HEK293 (cell line): ENCODE measurements at regions not wholly inside any gene's neighbourhood (a gene's known extent, or its start where the extent isn't known, plus 50 kb on each side); places are given as distances from the start of the nearest gene placed in this dataset.

Experiments
- CTCF ChIA-PET: fragments of 350-600 bp; formaldehyde crosslinking; extraction: SDS; loops from one replicate; lab custom pipeline; 2021; ENCODE audit warnings: antibody characterized with exemption; lab: Yijun Ruan, JAX
- POLR2A ChIA-PET: fragments of 300-600 bp; formaldehyde crosslinking; extraction: SDS; loops from one replicate; lab custom pipeline; 2020; ENCODE audit warnings: antibody characterized with exemption, inconsistent platforms; lab: Yijun Ruan, JAX
- H3K27ac ChIP-seq: fragments of 200-500 bp; sonication (Bioruptor generic); 2 replicates; pipeline ENCODE4 v1.5.1; 2014; ENCODE audit warnings: low read depth, low read length, control low read depth, inconsistent platforms; ENCODE audit errors: extremely low read depth
- H3K36me3 ChIP-seq, 2 experiments: fragments of 200-500 bp in 1 of 2; sonication (Bioruptor generic) in 1 of 2; 1 replicate in 1 of 2; 2 replicates in 1 of 2; pipeline ENCODE4 v1.5.1; 2014 to 2017; ENCODE audit warnings: inconsistent platforms in 2 of 2, low read length in 2 of 2; ENCODE audit not compliant: control insufficient read depth in 2 of 2, insufficient read depth in 1 of 2
- H3K4me1 ChIP-seq: fragments of 200-500 bp; sonication (Bioruptor generic); 2 replicates; pipeline ENCODE4 v1.5.1; 2014; ENCODE audit warnings: mild to moderate bottlenecking, low read length, inconsistent platforms; ENCODE audit not compliant: control insufficient read depth, insufficient read depth
- H3K4me3 ChIP-seq: 2 replicates; pipeline ENCODE4 v1.5.1; 2011; ENCODE audit warnings: low read depth, mild to moderate bottlenecking, control low read depth, low read length, moderate library complexity
- H3K9me3 ChIP-seq: fragments of 200-500 bp; sonication (Bioruptor generic); 2 replicates; pipeline ENCODE4 v1.5.1; 2014; ENCODE audit warnings: low read depth, low read length, inconsistent platforms; ENCODE audit not compliant: control insufficient read depth, insufficient read depth
- BCL11A ChIP-seq: fragments of 450-650 bp; formaldehyde crosslinking; IDR thresholded peaks from 2 replicates; pipeline ENCODE4 v1.5.1; 2016; ENCODE audit warnings: low read depth, missing biosample characterization, missing genetic modification characterization
- BCL11B ChIP-seq: fragments of 450-650 bp; formaldehyde crosslinking; IDR thresholded peaks from 2 replicates; pipeline ENCODE4 v1.5.1; 2016; ENCODE audit warnings: low read depth, missing biosample characterization, missing genetic modification characterization
- GLI4 ChIP-seq: fragments of 450-650 bp; formaldehyde crosslinking; IDR thresholded peaks from 2 replicates; pipeline ENCODE4 v1.5.1; 2016; ENCODE audit warnings: missing biosample characterization, missing genetic modification characterization
- GLIS2 ChIP-seq: fragments of 450-650 bp; formaldehyde crosslinking; IDR thresholded peaks from 2 replicates; pipeline ENCODE4 v1.5.1; 2016; ENCODE audit warnings: missing biosample characterization, missing genetic modification characterization
- HOXD13 ChIP-seq: sonication (generic); formaldehyde crosslinking; IDR thresholded peaks from 2 replicates; pipeline ENCODE4 v1.8.0; 2022; ENCODE audit warnings: missing genetic modification reagents, borderline replicate concordance
- ZFP37 ChIP-seq: fragments of 450-650 bp; formaldehyde crosslinking; IDR thresholded peaks from 2 replicates; pipeline ENCODE4 v1.5.1; 2016; ENCODE audit warnings: missing biosample characterization, missing genetic modification characterization
- ZFP41 ChIP-seq: fragments of 450-650 bp; formaldehyde crosslinking; IDR thresholded peaks from 2 replicates; pipeline ENCODE4 v1.5.1; 2016; ENCODE audit warnings: missing biosample characterization, missing genetic modification characterization, borderline replicate concordance
- ZNF132 ChIP-seq: fragments of 450-650 bp; formaldehyde crosslinking; IDR thresholded peaks from 2 replicates; pipeline ENCODE4 v1.5.1; 2017; ENCODE audit warnings: missing biosample characterization, missing genetic modification characterization, borderline replicate concordance
- ZNF155 ChIP-seq: fragments of 450-650 bp; formaldehyde crosslinking; IDR thresholded peaks from 2 replicates; pipeline ENCODE4 v1.5.1; 2016; ENCODE audit warnings: missing biosample characterization, missing genetic modification characterization
- ZNF2 ChIP-seq: fragments of 450-650 bp; formaldehyde crosslinking; IDR thresholded peaks from 2 replicates; pipeline ENCODE4 v1.5.1; 2016; ENCODE audit warnings: missing biosample characterization, missing genetic modification characterization
- ZNF221 ChIP-seq: fragments of 450-650 bp; formaldehyde crosslinking; IDR thresholded peaks from 2 replicates; pipeline ENCODE4 v1.5.1; 2017; ENCODE audit warnings: missing biosample characterization, missing genetic modification characterization, borderline replicate concordance
- ZNF223 ChIP-seq: fragments of 450-650 bp; formaldehyde crosslinking; IDR thresholded peaks from 2 replicates; pipeline ENCODE4 v1.5.1; 2016; ENCODE audit warnings: missing biosample characterization, missing genetic modification characterization
- ZNF280C ChIP-seq: fragments of 450-650 bp; formaldehyde crosslinking; IDR thresholded peaks from 2 replicates; pipeline ENCODE4 v1.5.1; 2016; ENCODE audit warnings: missing biosample characterization, missing genetic modification characterization
- ZNF335 ChIP-seq: fragments of 450-650 bp; formaldehyde crosslinking; conservative IDR thresholded peaks from 2 replicates; pipeline ENCODE4 v1.5.1; 2016; ENCODE audit warnings: missing biosample characterization, missing genetic modification characterization
- ZNF530 ChIP-seq: fragments of 450-650 bp; formaldehyde crosslinking; IDR thresholded peaks from 2 replicates; pipeline ENCODE4 v1.5.1; 2016; ENCODE audit warnings: low read depth, missing biosample characterization, missing genetic modification characterization
- ZNF555 ChIP-seq: fragments of 450-650 bp; formaldehyde crosslinking; conservative IDR thresholded peaks from 2 replicates; pipeline ENCODE4 v1.5.1; 2017; ENCODE audit warnings: missing biosample characterization, mild to moderate bottlenecking, missing genetic modification characterization, inconsistent platforms
- ZNF677 ChIP-seq: fragments of 450-650 bp; IDR thresholded peaks from 2 replicates; pipeline ENCODE4 v1.5.0; 2018; ENCODE audit warnings: missing biosample characterization, mild to moderate bottlenecking, missing genetic modification characterization, moderate library complexity
- ZNF707 ChIP-seq: fragments of 450-650 bp; formaldehyde crosslinking; IDR thresholded peaks from 2 replicates; pipeline ENCODE4 v1.5.1; 2016; ENCODE audit warnings: missing biosample characterization, missing genetic modification characterization
- TF ChIP-seq, protein P1 (sequence below): fragments of 450-650 bp; formaldehyde crosslinking; IDR thresholded peaks from 2 replicates; pipeline ENCODE4 v1.5.1; 2016; ENCODE audit warnings: missing biosample characterization, missing genetic modification characterization, low read depth
- TF ChIP-seq, protein P2 (sequence below): fragments of 450-650 bp; formaldehyde crosslinking; IDR thresholded peaks from 2 replicates; pipeline ENCODE4 v1.5.0; 2017; ENCODE audit warnings: missing biosample characterization, missing genetic modification characterization, borderline replicate concordance

DNA sequence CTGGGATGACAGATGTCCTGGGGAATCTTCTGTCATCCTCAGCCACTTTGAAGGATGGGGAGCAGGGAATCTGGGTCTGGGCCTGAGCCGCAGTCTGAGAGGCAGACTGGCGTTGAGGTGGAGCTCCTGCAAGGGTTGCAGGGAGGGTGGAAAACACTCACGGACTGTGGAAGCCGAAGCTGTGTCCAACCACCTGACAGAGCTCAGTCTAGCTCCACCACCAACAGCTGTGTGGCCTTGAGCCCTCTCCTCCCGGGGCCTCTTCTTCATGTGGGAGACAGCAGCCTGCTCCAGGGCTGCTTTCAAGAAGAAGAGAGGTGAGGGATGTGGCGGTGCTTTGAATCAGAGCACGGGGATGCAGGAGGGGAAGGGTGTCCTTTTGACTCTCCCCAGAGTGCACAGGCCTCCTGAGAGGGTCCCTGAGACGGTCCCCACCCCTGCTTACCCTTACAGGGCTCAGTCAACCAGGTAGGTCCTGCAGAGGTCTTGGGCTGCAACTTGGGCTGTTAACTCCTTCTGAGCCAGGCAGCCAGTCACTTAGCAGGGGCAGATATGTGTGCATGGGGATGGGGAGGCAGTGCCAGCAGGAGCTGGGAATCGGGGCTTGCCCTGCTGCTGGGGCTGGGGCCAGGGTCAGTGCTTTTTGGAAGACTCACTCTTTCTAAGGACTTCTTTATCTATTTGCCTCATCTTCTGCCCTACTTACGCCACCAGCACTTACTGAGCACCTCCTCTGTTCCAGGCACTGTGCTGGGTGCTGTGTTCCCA lies 216.3 kb downstream of the PTPRU start:
- POLR2A ChIA-PET, result no interaction called here
- Histone ChIP-seq H3K27ac (no peak overlapping the region), H3K4me3 (no peak overlapping the region), H3K4me1 (no peaks in the 10 kb centered on the region), H3K36me3 (no peaks in the 10 kb centered on the region), H3K9me3 (no peaks in the 10 kb centered on the region)
- CTCF ChIA-PET, result no interaction called here
- TF ChIP-seq HOXD13, result no peak
- no peak for TF ChIP-seq BCL11B (tag by site-specific recombination)
- no peak for TF ChIP-seq GLIS2 (tag by site-specific recombination)
- TF ChIP-seq ZFP41, result no peak
- no peak for TF ChIP-seq ZNF707 (tag by site-specific recombination)
- no peak for TF ChIP-seq ZNF280C (tag by site-specific recombination)
- TF ChIP-seq ZNF2 (tag by site-specific recombination), result no peak
- TF ChIP-seq ZNF555 (tag by site-specific recombination), result no peak
- no peak for TF ChIP-seq ZNF677 (tag by site-specific recombination)
- no peak for TF ChIP-seq ZNF132 (tag by site-specific recombination)
- TF ChIP-seq ZNF223, result no peak
- no peak for TF ChIP-seq ZNF530
- no peak for TF ChIP-seq GLI4 (tag by site-specific recombination)
- no peak for TF ChIP-seq ZNF335 (tag by site-specific recombination)
- TF ChIP-seq, protein P1, sequence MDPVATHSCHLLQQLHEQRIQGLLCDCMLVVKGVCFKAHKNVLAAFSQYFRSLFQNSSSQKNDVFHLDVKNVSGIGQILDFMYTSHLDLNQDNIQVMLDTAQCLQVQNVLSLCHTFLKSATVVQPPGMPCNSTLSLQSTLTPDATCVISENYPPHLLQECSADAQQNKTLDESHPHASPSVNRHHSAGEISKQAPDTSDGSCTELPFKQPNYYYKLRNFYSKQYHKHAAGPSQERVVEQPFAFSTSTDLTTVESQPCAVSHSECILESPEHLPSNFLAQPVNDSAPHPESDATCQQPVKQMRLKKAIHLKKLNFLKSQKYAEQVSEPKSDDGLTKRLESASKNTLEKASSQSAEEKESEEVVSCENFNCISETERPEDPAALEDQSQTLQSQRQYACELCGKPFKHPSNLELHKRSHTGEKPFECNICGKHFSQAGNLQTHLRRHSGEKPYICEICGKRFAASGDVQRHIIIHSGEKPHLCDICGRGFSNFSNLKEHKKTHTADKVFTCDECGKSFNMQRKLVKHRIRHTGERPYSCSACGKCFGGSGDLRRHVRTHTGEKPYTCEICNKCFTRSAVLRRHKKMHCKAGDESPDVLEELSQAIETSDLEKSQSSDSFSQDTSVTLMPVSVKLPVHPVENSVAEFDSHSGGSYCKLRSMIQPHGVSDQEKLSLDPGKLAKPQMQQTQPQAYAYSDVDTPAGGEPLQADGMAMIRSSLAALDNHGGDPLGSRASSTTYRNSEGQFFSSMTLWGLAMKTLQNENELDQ (tag by site-specific recombination), result no peak
- no peak for TF ChIP-seq ZNF155
- no peak for TF ChIP-seq ZNF221
- TF ChIP-seq, protein P2, sequence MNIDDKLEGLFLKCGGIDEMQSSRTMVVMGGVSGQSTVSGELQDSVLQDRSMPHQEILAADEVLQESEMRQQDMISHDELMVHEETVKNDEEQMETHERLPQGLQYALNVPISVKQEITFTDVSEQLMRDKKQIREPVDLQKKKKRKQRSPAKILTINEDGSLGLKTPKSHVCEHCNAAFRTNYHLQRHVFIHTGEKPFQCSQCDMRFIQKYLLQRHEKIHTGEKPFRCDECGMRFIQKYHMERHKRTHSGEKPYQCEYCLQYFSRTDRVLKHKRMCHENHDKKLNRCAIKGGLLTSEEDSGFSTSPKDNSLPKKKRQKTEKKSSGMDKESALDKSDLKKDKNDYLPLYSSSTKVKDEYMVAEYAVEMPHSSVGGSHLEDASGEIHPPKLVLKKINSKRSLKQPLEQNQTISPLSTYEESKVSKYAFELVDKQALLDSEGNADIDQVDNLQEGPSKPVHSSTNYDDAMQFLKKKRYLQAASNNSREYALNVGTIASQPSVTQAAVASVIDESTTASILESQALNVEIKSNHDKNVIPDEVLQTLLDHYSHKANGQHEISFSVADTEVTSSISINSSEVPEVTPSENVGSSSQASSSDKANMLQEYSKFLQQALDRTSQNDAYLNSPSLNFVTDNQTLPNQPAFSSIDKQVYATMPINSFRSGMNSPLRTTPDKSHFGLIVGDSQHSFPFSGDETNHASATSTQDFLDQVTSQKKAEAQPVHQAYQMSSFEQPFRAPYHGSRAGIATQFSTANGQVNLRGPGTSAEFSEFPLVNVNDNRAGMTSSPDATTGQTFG (tag by site-specific recombination), result no peak
- TF ChIP-seq BCL11A (tag by site-specific recombination), result no peak
- no peak for TF ChIP-seq ZFP37 (tag by site-specific recombination)
